Esophagus muscularis mucosa (tissue), 3 donors: ENCODE measurements at regions not wholly inside any gene's neighbourhood (a gene's known extent, or its start where the extent isn't known, plus 50 kb on each side); places are given as distances from the start of the nearest gene placed in this dataset.

Experiments
- EP300 ChIP-seq: sonication (generic); formaldehyde crosslinking; IDR thresholded peaks from one replicate; pipeline ENCODE4 v1.6.1; 2017; ENCODE audit warnings: antibody characterized with exemption
- TF ChIP-seq, protein P1 (sequence below), 3 experiments: fragments of 200-600 bp in 2 of 3; fragments of 450-650 bp in 1 of 3; sonication (generic) in 2 of 3; IDR thresholded peaks; one replicate each; pipeline ENCODE4 v1.5.1; 2017 to 2019; ENCODE audit warnings: antibody characterized with exemption in 3 of 3, mild to moderate bottlenecking in 2 of 3, moderate library complexity in 1 of 3

DNA sequence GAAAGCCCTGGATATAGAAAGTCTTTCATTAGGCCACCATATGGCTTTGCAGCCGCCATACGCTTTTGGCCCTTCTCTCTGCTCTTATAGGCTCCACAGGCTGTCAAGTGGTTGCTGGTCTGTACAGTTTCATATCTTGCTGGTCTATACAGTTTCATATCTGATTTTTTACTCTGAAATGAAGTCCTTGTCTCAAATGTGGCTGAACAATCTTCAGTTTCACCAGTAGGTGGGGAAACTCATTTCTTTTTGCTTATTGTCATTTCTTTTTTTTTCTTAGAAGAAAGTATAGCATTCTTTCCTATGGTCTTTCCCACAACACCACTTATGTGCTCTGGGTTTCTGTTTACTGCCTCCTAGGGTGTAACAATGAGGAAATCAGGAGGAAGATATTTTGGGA lies 771.4 kb upstream of the MMS22L start:
- TF ChIP-seq, protein P1, sequence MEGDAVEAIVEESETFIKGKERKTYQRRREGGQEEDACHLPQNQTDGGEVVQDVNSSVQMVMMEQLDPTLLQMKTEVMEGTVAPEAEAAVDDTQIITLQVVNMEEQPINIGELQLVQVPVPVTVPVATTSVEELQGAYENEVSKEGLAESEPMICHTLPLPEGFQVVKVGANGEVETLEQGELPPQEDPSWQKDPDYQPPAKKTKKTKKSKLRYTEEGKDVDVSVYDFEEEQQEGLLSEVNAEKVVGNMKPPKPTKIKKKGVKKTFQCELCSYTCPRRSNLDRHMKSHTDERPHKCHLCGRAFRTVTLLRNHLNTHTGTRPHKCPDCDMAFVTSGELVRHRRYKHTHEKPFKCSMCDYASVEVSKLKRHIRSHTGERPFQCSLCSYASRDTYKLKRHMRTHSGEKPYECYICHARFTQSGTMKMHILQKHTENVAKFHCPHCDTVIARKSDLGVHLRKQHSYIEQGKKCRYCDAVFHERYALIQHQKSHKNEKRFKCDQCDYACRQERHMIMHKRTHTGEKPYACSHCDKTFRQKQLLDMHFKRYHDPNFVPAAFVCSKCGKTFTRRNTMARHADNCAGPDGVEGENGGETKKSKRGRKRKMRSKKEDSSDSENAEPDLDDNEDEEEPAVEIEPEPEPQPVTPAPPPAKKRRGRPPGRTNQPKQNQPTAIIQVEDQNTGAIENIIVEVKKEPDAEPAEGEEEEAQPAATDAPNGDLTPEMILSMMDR (IDR thresholded peaks at IDR 0.05) = no peak
- no peak for TF ChIP-seq EP300
